Right lobe of liver (tissue), 6 donors: ENCODE measurements at regions not wholly inside any gene's neighbourhood (a gene's known extent, or its start where the extent isn't known, plus 50 kb on each side); places are given as distances from the start of the nearest gene placed in this dataset.

Experiments used
- ATAC-seq, 4 donors: fragments of 200-7000 bp; cut with Tn5 transposase; one replicate each; pipeline ENCODE4 v1.9.1; 2020; ENCODE audit warnings: mild to moderate bottlenecking in 4 of 4, moderate library complexity in 4 of 4
- DNase-seq, 3 donors: peaks; one replicate each; pipeline ENCODE4 v3.0.0-alpha.2; 2020
- H3K27ac ChIP-seq, 3 donors: fragments of 200-600 bp; one replicate each; pipeline ENCODE4 v1.8.0; 2022
- H3K27me3 ChIP-seq, 2 donors: fragments of 200-600 bp; one replicate each; pipeline ENCODE4 v1.8.0; 2022
- H3K36me3 ChIP-seq, 4 donors: fragments of 200-600 bp; sonication (generic) in 1 of 4; one replicate each; pipeline versions ENCODE4 v1.5.1 to v1.8.0; 2017 to 2022; ENCODE audit warnings: control low read depth in 1 of 4
- H3K4me1 ChIP-seq, 4 donors: fragments of 200-600 bp; sonication (generic) in 1 of 4; one replicate each; pipeline versions ENCODE4 v1.5.1 to v1.8.0; 2017 to 2022; ENCODE audit warnings: control low read depth in 1 of 4
- H3K4me3 ChIP-seq, 3 donors: fragments of 200-600 bp; one replicate each; pipeline ENCODE4 v1.8.0; 2022
- H3K9me3 ChIP-seq, 4 donors: fragments of 200-600 bp; sonication (generic) in 1 of 4; one replicate each; pipeline versions ENCODE4 v1.5.1 to v1.8.0; 2017 to 2022; ENCODE audit warnings: control low read depth in 1 of 4
- CTCF ChIP-seq, 4 donors: fragments of 200-600 bp in 3 of 4; fragments of 450-650 bp in 1 of 4; IDR thresholded peaks; one replicate each; pipeline versions ENCODE4 v1.5.1 to v1.8.0; 2016 to 2022; ENCODE audit warnings: antibody characterized with exemption in 4 of 4, mild to moderate bottlenecking in 2 of 4
- POLR2A ChIP-seq: fragments of 450-650 bp; IDR thresholded peaks from one replicate; pipeline ENCODE4 v1.6.1; 2017; ENCODE audit warnings: antibody characterized with exemption, mild to moderate bottlenecking
- WGBS: methylation state at CpG from one replicate; pipeline ENCODE4 v1.1.6; 2018; ENCODE audit warnings: low coverage, low lambda C conversion rate; ENCODE audit not compliant: insufficient coverage; ENCODE audit errors: missing lambda C conversion rate; 5-methylcytosine and 5-hydroxymethylcytosine counted together
- intact Hi-C, 2 donors: fragments of 100-400 bp; cut with DNase I; formaldehyde crosslinking; loops; one replicate each; pipeline versions ENCODE4 v1.11.2 to v1.14.1; 2022
- donor health status: DM: no; HTN: yes; CAD: no.
- donor health status: DM: no; HTN: no; CAD: no.
- donor health status: DM: no; HTN: no; CAD: no.
- donor health status: DM: no; HTN: yes; CAD: no.
- donor health status: DM: no; HTN: yes; CAD: no.

- intact Hi-C loops = no loop called here
- Histone ChIP-seq H3K4me3 (no peak overlapping the region), H3K4me1 (peaks cover 0 to 11% (median 2%) of the 10 kb centered on the region in 4 donors), H3K36me3 (no peaks in the 10 kb centered on the region), H3K27me3 (no peaks in the 10 kb centered on the region), H3K27ac (peak overlapping the region in 1 of 3 donors; percentile 5), H3K9me3 (no peaks in the 10 kb centered on the region)
- WGBS = 28% methylated on average over 2 of the region's 2 CpGs
- ATAC-seq (peak; percentile 81 to 93 (median 90)), DNase-seq (peak in 1 of 3 donors; percentile 49)
- TF ChIP-seq POLR2A (no peak), CTCF (IDR thresholded peaks at IDR 0.05) (no peak)
Measured at GRCh38 chr11:121953122-121953521, 162.9 kb downstream of the BLID start.

GRCh38 chr11:121950160-121950559 is 165.9 kb downstream of the BLID start:
- no peak for DNase-seq
- intact Hi-C loops = no loop called here
- no peak overlapping the region for H3K4me3 ChIP-seq
- H3K4me1 ChIP-seq = peaks cover 0 to 11% (median 2%) of the 10 kb centered on the region in 4 donors
- TF ChIP-seq POLR2A = no peak
- TF ChIP-seq CTCF (IDR thresholded peaks at IDR 0.05) = no peak
- no peak for ATAC-seq
- 70% methylated on average over 3 of the region's 3 CpGs for WGBS
- no peaks in the 10 kb centered on the region for H3K36me3 ChIP-seq
- H3K27ac ChIP-seq = no peak overlapping the region
- no peaks in the 10 kb centered on the region for H3K9me3 ChIP-seq
- no peaks in the 10 kb centered on the region for H3K27me3 ChIP-seq

- Histone ChIP-seq H3K27ac (no peak overlapping the region), H3K4me3 (no peak overlapping the region), H3K27me3 (no peaks in the 10 kb centered on the region), H3K4me1 (no peaks in the 10 kb centered on the region), H3K36me3 (no peaks in the 10 kb centered on the region), H3K9me3 (no peaks in the 10 kb centered on the region)
- TF ChIP-seq CTCF (IDR thresholded peaks at IDR 0.05) (no peak), POLR2A (no peak)
- intact Hi-C loops = no loop called here
- ATAC-seq = no peak
- DNase-seq = no peak
- 88% methylated on average over 3 of the region's 3 CpGs for WGBS
Measured at GRCh38 chr11:121946514-121946913, 169.5 kb downstream of the BLID start.

- Histone ChIP-seq H3K27ac (no peak overlapping the region), H3K36me3 (no peaks in the 10 kb centered on the region), H3K27me3 (no peaks in the 10 kb centered on the region), H3K9me3 (no peaks in the 10 kb centered on the region), H3K4me3 (no peak overlapping the region), H3K4me1 (no peaks in the 10 kb centered on the region)
- intact Hi-C loops = no loop called here
- ATAC-seq (no peak), DNase-seq (no peak)
- no peak for TF ChIP-seq CTCF (IDR thresholded peaks at IDR 0.05)
- no peak for TF ChIP-seq POLR2A
- 19% methylated on average over 4 of the region's 4 CpGs for whole genome bisulfite sequencing
Measured at GRCh38 chr11:121944556-121945230, 171.3 kb downstream of the BLID start.
